ENCODE measurements at regions not wholly inside any gene's neighbourhood (a gene's known extent, or its start where the extent isn't known, plus 50 kb on each side); places are given as distances from the start of the nearest gene placed in this dataset.

GRCh38 chr2:150413366-150413765 is 74.1 kb downstream of the RND3 start (continued):
- TF ChIP-seq ZNF318 (IDR thresholded peaks at IDR 0.05; ENCODE audit: borderline replicate concordance in 1 of 2, low read depth in 1 of 2) (no peak), ZNF785 (CRISPR knock-in tag; IDR thresholded peaks at IDR 0.05) (no peak), CTBP1 (IDR thresholded peaks at IDR 0.05; ENCODE audit: borderline replicate concordance) (no peak), ZNF175 (CRISPR knock-in tag; IDR thresholded peaks at IDR 0.05; ENCODE audit: low read depth) (no peak), ZNF217 (CRISPR knock-in tag; IDR thresholded peaks at IDR 0.05) (no peak)
- TF ChIP-seq, protein P1, sequence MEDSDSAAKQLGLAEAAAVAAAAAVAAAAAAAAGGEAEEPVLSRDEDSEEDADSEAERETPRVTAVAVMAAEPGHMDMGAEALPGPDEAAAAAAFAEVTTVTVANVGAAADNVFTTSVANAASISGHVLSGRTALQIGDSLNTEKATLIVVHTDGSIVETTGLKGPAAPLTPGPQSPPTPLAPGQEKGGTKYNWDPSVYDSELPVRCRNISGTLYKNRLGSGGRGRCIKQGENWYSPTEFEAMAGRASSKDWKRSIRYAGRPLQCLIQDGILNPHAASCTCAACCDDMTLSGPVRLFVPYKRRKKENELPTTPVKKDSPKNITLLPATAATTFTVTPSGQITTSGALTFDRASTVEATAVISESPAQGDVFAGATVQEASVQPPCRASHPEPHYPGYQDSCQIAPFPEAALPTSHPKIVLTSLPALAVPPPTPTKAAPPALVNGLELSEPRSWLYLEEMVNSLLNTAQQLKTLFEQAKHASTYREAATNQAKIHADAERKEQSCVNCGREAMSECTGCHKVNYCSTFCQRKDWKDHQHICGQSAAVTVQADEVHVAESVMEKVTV (CRISPR knock-in tag; IDR thresholded peaks at IDR 0.05) = no peak

All from K562 (cell line).